HG03097 (cell line): ENCODE measurements at regions not wholly inside any gene's neighbourhood (a gene's known extent, or its start where the extent isn't known, plus 50 kb on each side); places are given as distances from the start of the nearest gene placed in this dataset.
A peak's percentile ranks its signal among the peaks of the same experiment; 100 is the strongest.
"Not testable (repeated sequence)": the region's sequence is repeated elsewhere in the genome, so short reads cannot be mapped to it uniquely, and the experiment has no call there.

ENCODE experiments used
- ATAC-seq: cut with Tn5 transposase; IDR thresholded peaks from one replicate; pipeline ENCODE4 v1.9.1; 2021; ENCODE audit not compliant: unreplicated experiment, low FRiP score

GRCh38 chr5:130397132-130397531, 492.9 kb downstream of the CHSY3 start:
- no peak for ATAC-seq

- not testable (repeated sequence) for ATAC-seq
Observed at GRCh38 chr5:130391727-130392264, 487.5 kb downstream of the CHSY3 start.

- no peak for ATAC-seq
Observed at GRCh38 chr5:130386155-130386554, 481.9 kb downstream of the CHSY3 start.

GRCh38 chr5:130385656-130386055, 481.4 kb downstream of the CHSY3 start:
- ATAC-seq: no peak

- no peak for ATAC-seq
Observed at GRCh38 chr5:130365956-130366355, 461.7 kb downstream of the CHSY3 start.

GRCh38 chr5:130350131-130350530, 445.9 kb downstream of the CHSY3 start:
- ATAC-seq: no peak

- no peak for ATAC-seq
Observed at GRCh38 chr5:130337179-130337888, 433.1 kb downstream of the CHSY3 start.

GRCh38 chr5:130335117-130335516, 430.9 kb downstream of the CHSY3 start:
- no peak for ATAC-seq

GRCh38 chr5:130333089-130333488, 428.8 kb downstream of the CHSY3 start:
- ATAC-seq: no peak

GRCh38 chr5:130331332-130331731, 427.1 kb downstream of the CHSY3 start:
- ATAC-seq: no peak

GRCh38 chr5:130324953-130325671, 420.8 kb downstream of the CHSY3 start:
- no peak for ATAC-seq

GRCh38 chr5:130323804-130324454, 419.7 kb downstream of the CHSY3 start:
- peak; percentile 100 for ATAC-seq

- ATAC-seq: no peak
Observed at GRCh38 chr5:130321931-130322330, 417.7 kb downstream of the CHSY3 start.

GRCh38 chr5:130316971-130317680, 412.9 kb downstream of the CHSY3 start:
- peak; percentile 56 for ATAC-seq

GRCh38 chr5:130295235-130295634, 391.0 kb downstream of the CHSY3 start:
- ATAC-seq: no peak

- not testable (repeated sequence) for ATAC-seq
Observed at GRCh38 chr5:130294798-130295197, 390.5 kb downstream of the CHSY3 start.

GRCh38 chr5:130290219-130290618, 386.0 kb downstream of the CHSY3 start:
- no peak for ATAC-seq

GRCh38 chr5:130289132-130290088, 385.1 kb downstream of the CHSY3 start:
- ATAC-seq: no peak

GRCh38 chr5:130287438-130287837, 383.2 kb downstream of the CHSY3 start:
- ATAC-seq: no peak

- ATAC-seq: no peak
Observed at GRCh38 chr5:130286971-130287370, 382.7 kb downstream of the CHSY3 start.
